ENCODE measurements at regions not wholly inside any gene's neighbourhood (a gene's known extent, or its start where the extent isn't known, plus 50 kb on each side); places are given as distances from the start of the nearest gene placed in this dataset.

DNA sequence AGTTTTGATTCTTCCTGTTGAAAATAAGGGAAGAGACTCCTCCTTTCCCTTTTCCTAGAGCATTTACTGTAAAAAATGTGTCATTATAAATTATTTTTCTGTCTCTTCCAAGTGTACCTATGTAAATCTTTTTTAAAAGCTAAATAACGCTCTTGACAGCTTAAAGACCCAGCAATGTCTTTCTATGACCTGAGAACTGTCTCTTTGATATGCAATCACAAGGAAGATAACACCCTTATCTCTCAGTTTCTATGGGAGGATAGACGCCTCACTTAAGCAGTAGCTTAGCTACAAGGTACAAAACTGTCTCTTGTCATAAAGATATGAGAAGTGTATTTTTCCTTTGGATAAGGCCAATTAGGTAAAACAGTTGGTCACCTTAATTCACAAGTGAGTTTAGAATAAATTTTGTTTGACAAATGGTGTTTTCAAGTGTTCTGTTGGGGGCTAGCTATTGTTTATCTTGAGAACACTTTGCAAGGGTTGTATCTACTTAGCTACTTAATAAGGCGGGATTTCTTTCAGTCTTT is 980.6 kb upstream of the EYS start:
- no peak for TF ChIP-seq CTCF (IDR thresholded peaks at IDR 0.05; ENCODE audit: borderline replicate concordance, insufficient read depth, low read depth, low read length)
- no peak overlapping the region for H3K4me3 ChIP-seq (ENCODE audit: low read depth, low read length)

GRCh38 chr6:66675906-66676305 is 968.9 kb upstream of the EYS start:
- no peak overlapping the region for H3K4me3 ChIP-seq (ENCODE audit: low read depth, low read length)
- no peak for TF ChIP-seq CTCF (IDR thresholded peaks at IDR 0.05; ENCODE audit: borderline replicate concordance, insufficient read depth, low read depth, low read length)

DNA sequence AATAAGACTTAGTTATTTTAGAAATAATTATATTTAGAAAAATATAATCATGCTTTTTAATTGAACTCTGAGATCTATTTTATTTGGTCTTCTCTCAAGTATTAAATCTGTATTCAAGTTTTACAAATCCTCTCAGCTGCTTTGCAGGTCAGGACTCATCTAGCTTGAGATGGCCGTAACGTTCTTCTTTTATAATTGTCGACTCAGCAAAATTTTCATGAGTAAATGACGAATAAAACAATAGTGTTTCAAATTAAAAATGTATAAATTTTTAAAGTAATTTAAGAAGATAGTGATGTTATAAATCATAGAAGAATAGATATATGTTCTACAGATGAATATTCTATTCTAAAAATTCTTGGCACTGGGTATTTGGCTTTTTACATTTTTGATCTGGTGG is 957.1 kb upstream of the EYS start:
- H3K4me3 ChIP-seq (ENCODE audit: low read depth, low read length), result no peak overlapping the region
- no peak for TF ChIP-seq CTCF (IDR thresholded peaks at IDR 0.05; ENCODE audit: borderline replicate concordance, insufficient read depth, low read depth, low read length)

GRCh38 chr6:66662721-66663507 is 955.9 kb upstream of the EYS start:
- no peak overlapping the region for H3K4me3 ChIP-seq (ENCODE audit: low read depth, low read length)

GRCh38 chr6:66662196-66662595 is 955.2 kb upstream of the EYS start:
- no peak overlapping the region for H3K4me3 ChIP-seq (ENCODE audit: low read depth, low read length)
- no peak for TF ChIP-seq CTCF (IDR thresholded peaks at IDR 0.05; ENCODE audit: borderline replicate concordance, insufficient read depth, low read depth, low read length)

More at GRCh38 chr6:66662721-66663507, 955.9 kb upstream of the EYS start:
- TF ChIP-seq CTCF (IDR thresholded peaks at IDR 0.05; ENCODE audit: borderline replicate concordance, insufficient read depth, low read depth, low read length), result no peak

- H3K4me3 ChIP-seq (ENCODE audit: low read depth, low read length), result no peak overlapping the region
- TF ChIP-seq CTCF (IDR thresholded peaks at IDR 0.05; ENCODE audit: borderline replicate concordance, insufficient read depth, low read depth, low read length), result no peak
These were observed 948.4 kb upstream of the EYS start for GRCh38 chr6:66655420-66655819.

DNA sequence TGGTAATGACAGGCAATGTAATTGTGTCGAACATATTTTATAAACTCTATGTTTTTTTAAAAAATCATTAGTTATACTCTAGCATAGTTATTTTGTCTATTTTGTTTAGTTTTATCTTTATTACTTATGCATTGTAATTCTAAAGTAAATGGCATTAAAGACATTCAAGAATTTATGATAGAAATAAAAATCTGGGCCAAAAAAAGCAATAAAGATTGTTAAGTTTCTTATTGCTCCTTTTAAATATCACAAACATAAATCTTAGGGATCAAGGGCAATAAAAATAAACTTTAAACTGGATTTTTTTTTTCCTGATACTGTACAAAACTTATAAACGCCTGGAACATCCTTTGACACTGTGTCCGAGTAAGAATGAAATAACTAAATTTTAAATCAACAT is 931.5 kb upstream of the EYS start:
- H3K4me3 ChIP-seq (ENCODE audit: low read depth, low read length), result no peak overlapping the region
- no peak for TF ChIP-seq CTCF (IDR thresholded peaks at IDR 0.05; ENCODE audit: borderline replicate concordance, insufficient read depth, low read depth, low read length)

Data from GM12875 (cell line).